ENCODE measurements at regions not wholly inside any gene's neighbourhood (a gene's known extent, or its start where the extent isn't known, plus 50 kb on each side); places are given as distances from the start of the nearest gene placed in this dataset.

DNA sequence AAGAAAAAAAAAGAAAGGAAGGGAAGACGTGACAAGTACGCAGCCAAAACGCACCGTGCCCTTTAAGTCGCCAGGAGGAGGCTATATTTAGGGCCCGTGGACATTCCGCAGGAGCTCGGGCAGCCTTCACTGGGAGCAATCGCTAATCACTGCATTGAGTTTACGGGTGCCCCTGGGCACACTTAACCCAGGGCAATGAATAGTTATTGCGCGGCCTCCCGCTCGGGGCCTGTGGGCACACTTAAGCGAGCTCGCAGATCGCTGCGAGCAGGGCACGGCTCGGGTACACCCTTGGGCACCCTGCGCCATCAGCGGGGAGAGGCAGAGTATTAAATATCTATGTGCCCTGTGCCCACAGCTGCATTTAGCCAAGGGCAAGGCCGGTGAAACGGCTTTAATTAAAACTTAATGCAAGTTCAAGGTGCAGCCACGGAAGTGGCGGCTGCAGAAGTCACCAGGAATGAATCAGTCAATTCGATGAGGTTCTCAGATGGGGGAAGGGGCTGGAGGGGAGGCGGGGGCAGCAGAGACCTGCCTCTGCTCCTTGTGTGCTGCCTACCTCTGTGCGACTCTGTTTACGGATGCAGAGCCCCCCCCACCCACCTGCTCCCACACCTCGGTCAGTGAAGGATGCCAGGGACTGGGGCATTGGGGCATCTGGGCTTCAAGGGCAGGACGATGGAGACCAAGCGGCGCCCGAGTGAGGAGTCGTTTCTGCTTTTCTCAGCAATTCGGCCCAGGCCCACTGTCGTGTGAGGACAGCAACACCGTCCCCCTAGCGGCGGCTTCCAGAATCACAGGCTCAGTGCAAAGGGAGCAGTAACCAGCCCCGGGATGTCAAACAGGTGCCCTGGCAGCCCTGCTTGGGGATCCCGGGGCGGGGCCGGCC, 51.8 kb upstream of the TARDBP start:
- WGBS, 5 donors, result 50 to 62% (median 60%) methylated on average over 40 to 45 of the region's 45 CpGs
- no peak for TF ChIP-seq EP300 (IDR thresholded peaks at IDR 0.05)
- TF ChIP-seq, protein P1, sequence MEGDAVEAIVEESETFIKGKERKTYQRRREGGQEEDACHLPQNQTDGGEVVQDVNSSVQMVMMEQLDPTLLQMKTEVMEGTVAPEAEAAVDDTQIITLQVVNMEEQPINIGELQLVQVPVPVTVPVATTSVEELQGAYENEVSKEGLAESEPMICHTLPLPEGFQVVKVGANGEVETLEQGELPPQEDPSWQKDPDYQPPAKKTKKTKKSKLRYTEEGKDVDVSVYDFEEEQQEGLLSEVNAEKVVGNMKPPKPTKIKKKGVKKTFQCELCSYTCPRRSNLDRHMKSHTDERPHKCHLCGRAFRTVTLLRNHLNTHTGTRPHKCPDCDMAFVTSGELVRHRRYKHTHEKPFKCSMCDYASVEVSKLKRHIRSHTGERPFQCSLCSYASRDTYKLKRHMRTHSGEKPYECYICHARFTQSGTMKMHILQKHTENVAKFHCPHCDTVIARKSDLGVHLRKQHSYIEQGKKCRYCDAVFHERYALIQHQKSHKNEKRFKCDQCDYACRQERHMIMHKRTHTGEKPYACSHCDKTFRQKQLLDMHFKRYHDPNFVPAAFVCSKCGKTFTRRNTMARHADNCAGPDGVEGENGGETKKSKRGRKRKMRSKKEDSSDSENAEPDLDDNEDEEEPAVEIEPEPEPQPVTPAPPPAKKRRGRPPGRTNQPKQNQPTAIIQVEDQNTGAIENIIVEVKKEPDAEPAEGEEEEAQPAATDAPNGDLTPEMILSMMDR (IDR thresholded peaks at IDR 0.05), result peak in 6 of 7 experiments; percentile 17 to 92 (median 84)
- intact Hi-C loops (cut with DNase I; ENCODE audit: low total_unique reads), result no loop called here

DNA sequence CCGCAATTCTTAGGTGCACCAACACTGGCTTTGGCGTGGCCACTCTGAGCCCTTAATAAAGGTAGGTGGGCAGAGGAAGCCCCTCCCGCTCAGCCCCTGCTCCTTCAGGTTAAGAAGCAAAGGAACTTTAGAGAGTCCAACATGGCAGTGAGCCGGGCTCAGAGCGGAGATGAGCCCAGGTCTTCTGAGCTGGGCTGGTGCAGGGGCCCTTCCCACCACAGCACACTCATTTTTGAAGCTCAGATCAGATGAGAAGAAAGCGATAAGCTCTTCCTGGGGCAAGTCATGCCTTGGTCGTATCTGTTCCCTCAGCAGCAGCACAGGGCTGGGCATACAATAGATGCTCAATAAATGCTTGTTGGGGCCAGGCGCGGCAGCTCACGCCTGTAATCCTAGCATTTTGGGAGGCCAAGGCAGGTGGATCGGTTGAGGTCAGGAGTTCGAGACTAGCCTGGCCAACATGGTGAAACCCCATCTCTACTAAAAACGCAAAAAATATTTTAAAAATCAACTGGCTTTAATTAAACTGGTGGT, 51.1 kb upstream of the TARDBP start:
- Histone ChIP-seq H3K27me3 (no peaks in the 10 kb centered on the region), H3K4me3 (no peak overlapping the region), H3K36me3 (no peaks in the 10 kb centered on the region), H3K4me1 (peaks cover 0 to 31% (median 21%) of the 10 kb centered on the region in 4 donors), H3K9me3 (no peaks in the 10 kb centered on the region), H3K27ac (no peak overlapping the region)
- intact Hi-C loops (cut with DNase I; ENCODE audit: low total_unique reads), result no loop called here
- 58 to 68% (median 66%) methylated on average over 10 to 13 of the region's 13 CpGs for WGBS, 5 donors
- DNase-seq, result no peak
- TF ChIP-seq POLR2AphosphoS5 (IDR thresholded peaks at IDR 0.05) (no peak), POLR2A (IDR thresholded peaks at IDR 0.05) (no peak), EP300 (IDR thresholded peaks at IDR 0.05) (no peak)
- TF ChIP-seq, protein P1 (IDR thresholded peaks at IDR 0.05), result no peak

More for the DNA sequence above, 51.8 kb upstream of the TARDBP start:
- no peaks in the 10 kb centered on the region for H3K27me3 ChIP-seq
- H3K4me3 ChIP-seq, result no peak overlapping the region
- H3K27ac ChIP-seq, result no peak overlapping the region
- H3K36me3 ChIP-seq, result no peaks in the 10 kb centered on the region
- H3K4me1 ChIP-seq, result peaks cover 0 to 25% (median 19%) of the 10 kb centered on the region in 4 donors
- DNase-seq, result peak; percentile 88 to 91
- no peaks in the 10 kb centered on the region for H3K9me3 ChIP-seq

DNA sequence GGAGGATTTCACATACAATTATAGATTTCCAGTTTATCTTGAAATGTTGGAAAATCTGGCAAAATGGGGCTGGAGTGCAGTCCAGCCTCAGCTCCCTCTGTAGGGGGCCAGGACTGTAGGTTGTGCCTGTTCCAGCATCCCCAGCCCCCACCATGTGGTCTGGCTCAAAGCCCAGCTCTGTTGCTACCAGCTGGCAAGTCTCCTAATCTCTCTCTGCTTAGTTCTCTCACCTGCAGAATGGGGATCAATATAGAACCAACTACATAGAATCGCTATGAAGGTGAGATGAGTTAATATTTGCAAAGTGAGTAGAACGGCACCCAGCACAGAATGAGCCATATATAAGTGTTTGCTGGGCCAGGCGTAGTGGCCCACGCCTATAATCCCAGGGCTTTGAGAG, 50.0 kb upstream of the TARDBP start:
- no peaks in the 10 kb centered on the region for H3K27me3 ChIP-seq
- H3K9me3 ChIP-seq, result no peaks in the 10 kb centered on the region
- intact Hi-C loops (cut with DNase I; ENCODE audit: low total_unique reads), result no loop called here
- 21 to 57% (median 46%) methylated on average over 4 of the region's 4 CpGs for WGBS, 5 donors
- no peaks in the 10 kb centered on the region for H3K36me3 ChIP-seq
- H3K4me3 ChIP-seq, result no peak overlapping the region
- no peak overlapping the region for H3K27ac ChIP-seq
- peak; percentile 47 to 76 for DNase-seq
- TF ChIP-seq EP300 (IDR thresholded peaks at IDR 0.05), result no peak
- TF ChIP-seq, protein P1 (IDR thresholded peaks at IDR 0.05), result no peak
- no peak for TF ChIP-seq POLR2AphosphoS5 (IDR thresholded peaks at IDR 0.05)
- TF ChIP-seq POLR2A (IDR thresholded peaks at IDR 0.05), result no peak
- peaks cover 0 to 34% (median 21%) of the 10 kb centered on the region in 4 donors for H3K4me1 ChIP-seq

Small RNA genes in the stretch of these regions (small RNA-seq; reads per million reads assigned to genes)
- gene HSPE1P24, result 0 reads per million in 4 donors
